Suppressor macrophage (primary cell): ENCODE measurements at regions not wholly inside any gene's neighbourhood (a gene's known extent, or its start where the extent isn't known, plus 50 kb on each side); places are given as distances from the start of the nearest gene placed in this dataset.

Source experiments
- DNase-seq, 4 experiments: peaks; one replicate each; pipeline ENCODE4 v3.0.0-alpha.2; 2020 to 2022

- DNase-seq = no peak
These were observed 51.7 kb upstream of the OTUD4 start for GRCh38 chr4:145231906-145232700.

GRCh38 chr4:145230726-145231125 lies 50.3 kb upstream of the OTUD4 start:
- DNase-seq = no peak
